H1 (cell line): ENCODE measurements at regions not wholly inside any gene's neighbourhood (a gene's known extent, or its start where the extent isn't known, plus 50 kb on each side); places are given as distances from the start of the nearest gene placed in this dataset.

Experiments
- CTCF ChIA-PET: fragments of 300-600 bp; sonication (Branson Sonifier 250); formaldehyde crosslinking; loops from one replicate; lab custom pipeline; 2021; ENCODE audit not compliant: partially characterized antibody; lab: Charles Lee
- POLR2A ChIA-PET: fragments of 300-600 bp; sonication (Branson Sonifier 250); formaldehyde crosslinking; loops from one replicate; lab custom pipeline; 2021; ENCODE audit warnings: inconsistent platforms; ENCODE audit not compliant: partially characterized antibody; lab: Charles Lee
- DNase-seq, 2 experiments: peaks; one replicate each; pipeline versions ENCODE4 v3.0.0 to v3.0.0-alpha.2; 2010 to 2022; ENCODE audit warnings: low spot score in 2 of 2, low read depth in 1 of 2, mixed read lengths in 1 of 2
- FAIRE-seq: peaks from 2 replicates; lab custom pipeline; 2011; peaks lifted over from hg19 to GRCh38; lab: Jason Lieb, UNC
- H2AFZ ChIP-seq: 2 replicates; pipeline ENCODE4 v1.8.1; 2012; ENCODE audit warnings: low read length, inconsistent platforms
- H2AK5ac ChIP-seq: 2 replicates; pipeline ENCODE4 v1.6.1; 2013; ENCODE audit warnings: low read depth, low read length
- H2BK120ac ChIP-seq: replicated peaks from 2 replicates; pipeline ENCODE3; 2013; ENCODE audit warnings: low read depth, low read length, inconsistent platforms
- H2BK12ac ChIP-seq: 2 replicates; pipeline ENCODE4 v1.6.1; 2013; ENCODE audit warnings: low read depth, low read length
- H2BK15ac ChIP-seq: 2 replicates; pipeline ENCODE4 v1.6.1; 2013; ENCODE audit warnings: low read length
- H2BK20ac ChIP-seq: 2 replicates; pipeline ENCODE4 v1.6.1; 2013; ENCODE audit warnings: low read length
- H2BK5ac ChIP-seq: 2 replicates; pipeline ENCODE4 v1.6.1; 2013; ENCODE audit warnings: low read depth, low read length
- H3K14ac ChIP-seq: 2 replicates; pipeline ENCODE4 v1.6.1; 2013; ENCODE audit warnings: inconsistent platforms; ENCODE audit not compliant: insufficient read length
- H3K18ac ChIP-seq: 2 replicates; pipeline ENCODE4 v1.6.1; 2013; ENCODE audit warnings: low read length; ENCODE audit errors: extremely low read depth
- H3K23ac ChIP-seq: 2 replicates; pipeline ENCODE4 v1.6.1; 2013; ENCODE audit warnings: inconsistent platforms; ENCODE audit not compliant: insufficient read length
- H3K23me2 ChIP-seq: 2 replicates; pipeline ENCODE4 v1.6.1; 2013; ENCODE audit warnings: low read depth, low read length
- H3K27ac ChIP-seq: 2 replicates; pipeline ENCODE4 v1.6.1; 2011; ENCODE audit warnings: low read depth, low read length, inconsistent platforms
- H3K27me3 ChIP-seq, 4 experiments: replicated peaks in 1 of 4; 1 replicate in 1 of 4; 2 replicates in 3 of 4; pipeline versions ENCODE4 v1.6.1 to v1.8.1; 2011 to 2013; ENCODE audit warnings: low read length in 3 of 4, mild to moderate bottlenecking in 3 of 4, inconsistent platforms in 2 of 4, mixed read lengths in 2 of 4, moderate library complexity in 1 of 4; ENCODE audit not compliant: control insufficient read depth in 3 of 4, insufficient read depth in 3 of 4; ENCODE audit errors: extremely low read depth in 1 of 4
- H3K36me3 ChIP-seq, 4 experiments: 2 replicates each; pipeline versions ENCODE4 v1.6.1 to v1.8.1; 2011 to 2013; ENCODE audit warnings: mild to moderate bottlenecking in 4 of 4, low read length in 3 of 4, moderate library complexity in 2 of 4, control low read depth in 1 of 4, inconsistent platforms in 1 of 4; ENCODE audit not compliant: insufficient read depth in 4 of 4, control insufficient read depth in 2 of 4
- H3K4ac ChIP-seq: replicated peaks from 2 replicates; pipeline ENCODE3; 2013; ENCODE audit warnings: low read length, low read depth, mixed read lengths, inconsistent platforms; ENCODE audit not compliant: insufficient read length
- H3K4me1 ChIP-seq, 4 experiments: replicated peaks in 1 of 4; 1 replicate in 1 of 4; 2 replicates in 3 of 4; pipeline versions ENCODE4 v1.6.1 to v1.8.1; 2011 to 2013; ENCODE audit warnings: low read length in 3 of 4, inconsistent platforms in 2 of 4, mixed read lengths in 1 of 4; ENCODE audit not compliant: insufficient read depth in 4 of 4, control insufficient read depth in 3 of 4
- H3K4me2 ChIP-seq, 2 experiments: 2 replicates each; pipeline versions ENCODE4 v1.6.1 to v1.8.1; 2011 to 2013; ENCODE audit warnings: low read depth in 2 of 2, low read length in 2 of 2, control low read depth in 1 of 2, inconsistent platforms in 1 of 2, mild to moderate bottlenecking in 1 of 2; ENCODE audit not compliant: insufficient read depth in 1 of 2
- H3K4me3 ChIP-seq, 4 experiments: fragments of 200-600, 300-600 bp in 1 of 4; sonication (generic), shearing (Covaris generic), sonication (Bioruptor Twin) in 1 of 4; 2 replicates each; pipeline versions ENCODE4 v1.5.1 to v1.8.1; 2011 to 2016; ENCODE audit warnings: low read length in 4 of 4, low read depth in 3 of 4, control low read depth in 2 of 4, inconsistent platforms in 2 of 4, mild to moderate bottlenecking in 2 of 4, mixed read lengths in 1 of 4, moderate library complexity in 1 of 4; ENCODE audit not compliant: insufficient read depth in 2 of 4; ENCODE audit errors: extremely low read depth in 1 of 4
- H3K56ac ChIP-seq: replicated peaks from 2 replicates; pipeline ENCODE3; 2013; ENCODE audit warnings: low read depth, mild to moderate bottlenecking, mixed read lengths, low read length, inconsistent platforms; ENCODE audit not compliant: insufficient read length
- H3K79me1 ChIP-seq: 2 replicates; pipeline ENCODE4 v1.6.1; 2013; ENCODE audit warnings: low read depth, low read length, control low read depth
- H3K79me2 ChIP-seq, 2 experiments: 2 replicates each; pipeline versions ENCODE4 v1.6.1 to v1.8.1; 2012 to 2013; ENCODE audit warnings: low read length in 2 of 2, mild to moderate bottlenecking in 2 of 2, inconsistent platforms in 1 of 2; ENCODE audit not compliant: insufficient read depth in 2 of 2, control insufficient read depth in 1 of 2
- H3K9ac ChIP-seq, 4 experiments: replicated peaks in 1 of 4; 1 replicate in 1 of 4; 2 replicates in 3 of 4; pipeline versions ENCODE4 v1.6.1 to v1.8.1; 2011 to 2013; ENCODE audit warnings: low read depth in 3 of 4, low read length in 3 of 4, control low read depth in 2 of 4, mild to moderate bottlenecking in 2 of 4, moderate library complexity in 2 of 4, inconsistent platforms in 1 of 4; ENCODE audit errors: extremely low read depth in 1 of 4
- H3K9me3 ChIP-seq, 2 experiments: 2 replicates each; pipeline versions ENCODE4 v1.6.1 to v1.8.1; 2012 to 2013; ENCODE audit warnings: mild to moderate bottlenecking in 2 of 2, moderate library complexity in 2 of 2, control low read depth in 1 of 2, inconsistent platforms in 1 of 2, low read depth in 1 of 2, low read length in 1 of 2, mixed read lengths in 1 of 2; ENCODE audit not compliant: insufficient read depth in 2 of 2
- H4K20me1 ChIP-seq, 2 experiments: replicated peaks in 1 of 2; 2 replicates each; pipeline versions ENCODE3 to v1.8.1; 2011 to 2013; ENCODE audit warnings: inconsistent platforms in 2 of 2, low read length in 2 of 2, mild to moderate bottlenecking in 1 of 2; ENCODE audit not compliant: insufficient read depth in 2 of 2, control insufficient read depth in 1 of 2
- H4K5ac ChIP-seq: 2 replicates; pipeline ENCODE4 v1.6.1; 2013; ENCODE audit warnings: low read length, low read depth, mixed read lengths, inconsistent platforms; ENCODE audit not compliant: insufficient read length
- H4K8ac ChIP-seq: 2 replicates; pipeline ENCODE4 v1.8.0; 2013; ENCODE audit warnings: mild to moderate bottlenecking, moderate library complexity, low read length, inconsistent platforms; ENCODE audit not compliant: insufficient read depth; ENCODE audit errors: extremely low read depth
- H4K91ac ChIP-seq: replicated peaks from 2 replicates; pipeline ENCODE3; 2013; ENCODE audit warnings: low read length, mixed read lengths, inconsistent platforms; ENCODE audit not compliant: insufficient read length
- BRCA1 ChIP-seq: IDR thresholded peaks from 2 replicates; pipeline ENCODE4 v1.6.1; 2012; ENCODE audit warnings: low read depth, low read length, improper control_type of control experiment
- CBX8 ChIP-seq: fragments of 300-800, 300-1000 bp; sonication (generic); IDR thresholded peaks from 2 replicates; pipeline ENCODE4 v1.7.1; 2016; ENCODE audit warnings: low read depth, low read length, borderline replicate concordance
- CTBP2 ChIP-seq: IDR thresholded peaks from 2 replicates; pipeline ENCODE4 v1.7.0; 2011; ENCODE audit warnings: borderline replicate concordance, mild to moderate bottlenecking, moderate library complexity, mixed read lengths, low read length; ENCODE audit not compliant: insufficient read depth, insufficient read length
- EGR1 ChIP-seq: IDR thresholded peaks from 2 replicates; pipeline ENCODE4 v1.6.1; 2011; ENCODE audit warnings: low read depth, low read length, borderline replicate concordance
- EZH2 ChIP-seq: fragments of 200-600 bp; sonication (generic); IDR thresholded peaks from 2 replicates; pipeline ENCODE4 v1.7.1; 2012; ENCODE audit warnings: low read depth, mild to moderate bottlenecking, moderate library complexity, low read length, inconsistent platforms; ENCODE audit not compliant: severe bottlenecking
- FOSL1 ChIP-seq: IDR thresholded peaks from 2 replicates; pipeline ENCODE4 v1.6.1; 2011; ENCODE audit warnings: mild to moderate bottlenecking, low read depth, low read length, moderate library complexity; ENCODE audit not compliant: insufficient read depth
- KDM1A ChIP-seq: fragments of 200-600, 300-600 bp; sonication (generic); IDR thresholded peaks from 2 replicates; pipeline ENCODE4 v1.7.1; 2016; ENCODE audit warnings: mild to moderate bottlenecking, low read length, borderline replicate concordance
- NANOG ChIP-seq: IDR thresholded peaks from 2 replicates; pipeline ENCODE4 v1.6.1; 2011; ENCODE audit warnings: low read length, low read depth, mild to moderate bottlenecking, inconsistent platforms; ENCODE audit not compliant: insufficient read depth, poor library complexity, severe bottlenecking
- POU5F1 ChIP-seq: IDR thresholded peaks from 2 replicates; pipeline ENCODE4 v1.6.1; 2011; ENCODE audit warnings: low read depth, mild to moderate bottlenecking, low read length, moderate library complexity
- RNF2 ChIP-seq: fragments of 200-900, 300-1000 bp; sonication (generic); IDR thresholded peaks from 2 replicates; pipeline ENCODE4 v1.7.1; 2016; ENCODE audit warnings: borderline replicate concordance, low read depth, mild to moderate bottlenecking, antibody characterized with exemption, low read length; ENCODE audit not compliant: poor library complexity, severe bottlenecking; ENCODE audit errors: missing control alignments
- SP2 ChIP-seq: IDR thresholded peaks from 2 replicates; pipeline ENCODE4 v1.6.1; 2012; ENCODE audit warnings: mild to moderate bottlenecking, low read length, inconsistent platforms
- SP4 ChIP-seq: IDR thresholded peaks from 2 replicates; pipeline ENCODE4 v1.6.1; 2012; ENCODE audit warnings: low read length, inconsistent platforms
- SRF ChIP-seq: IDR thresholded peaks from 2 replicates; pipeline ENCODE4 v1.6.1; 2011; ENCODE audit warnings: mild to moderate bottlenecking, low read depth, low read length, moderate library complexity
- TBP ChIP-seq: IDR thresholded peaks from 2 replicates; pipeline ENCODE4 v1.6.1; 2011; ENCODE audit warnings: low read depth, low read length, improper control_type of control experiment
- TCF12 ChIP-seq: IDR thresholded peaks from 2 replicates; pipeline ENCODE4 v1.6.1; 2011; ENCODE audit warnings: low read depth, mild to moderate bottlenecking, low read length
- WGBS, 2 experiments: shearing (Covaris generic) in 1 of 2; methylation state at CpG; one replicate each; pipeline versions ENCODE4 v1.1.6 to v1.1.7; 2013 to 2015; ENCODE audit warnings: low lambda C conversion rate in 2 of 2, mixed read lengths in 2 of 2, inconsistent platforms in 1 of 2, low coverage in 1 of 2, missing lambda C conversion rate in 1 of 2; ENCODE audit not compliant: insufficient replicate concordance in 2 of 2, insufficient coverage in 1 of 2, insufficient read length in 1 of 2; ENCODE audit errors: extremely low coverage in 1 of 2, missing lambda C conversion rate in 1 of 2; 5-methylcytosine and 5-hydroxymethylcytosine counted together

DNA sequence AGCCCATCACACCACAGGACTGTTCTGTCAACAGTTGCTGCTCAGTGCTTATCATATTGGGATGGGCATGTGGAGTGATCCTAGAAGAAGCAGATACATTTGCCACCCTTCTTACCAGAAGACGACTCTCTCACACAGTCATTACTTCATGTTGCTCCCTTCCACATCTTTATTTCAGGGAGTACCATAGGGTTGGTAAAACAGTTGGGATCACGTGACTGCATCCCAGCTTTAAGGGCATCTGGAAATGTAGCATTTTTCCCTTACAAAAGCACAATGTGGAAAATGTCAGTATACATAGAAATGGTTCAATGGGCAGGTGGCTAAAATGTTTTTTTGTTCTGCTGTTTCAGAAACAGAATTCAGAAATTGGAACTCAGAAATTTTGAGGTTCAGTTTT is 791.0 kb downstream of the OTOL1 start:
- H3K79me2 ChIP-seq = no peaks in the 10 kb centered on the region
- FAIRE-seq (no peak), DNase-seq (no peak)
- H4K91ac ChIP-seq = no peak overlapping the region
- H2BK20ac ChIP-seq = no peak overlapping the region
- H3K79me1 ChIP-seq = no peaks in the 10 kb centered on the region
- H3K18ac ChIP-seq = no peak overlapping the region
- ChIA-PET POLR2A (no interaction called here), CTCF (no interaction called here)
- H2AFZ ChIP-seq = 0 out of 2 replicates have a peak overlapping the region, but pooled peaks have one; percentile 31
- H2AK5ac ChIP-seq = no peak overlapping the region
- no peak overlapping the region for H3K4me3 ChIP-seq
- no peaks in the 10 kb centered on the region for H3K36me3 ChIP-seq
- no peak overlapping the region for H3K27ac ChIP-seq
- H2BK12ac ChIP-seq = no peak overlapping the region
- H3K23me2 ChIP-seq = peaks cover 3% of the 10 kb centered on the region
- no peaks in the 10 kb centered on the region for H4K20me1 ChIP-seq
- H2BK5ac ChIP-seq = no peak overlapping the region
- H4K8ac ChIP-seq = no peak overlapping the region
- peaks cover 0 to 1% (median 0%) of the 10 kb centered on the region in 4 experiments; a peak in 1 of 7 replicates for H3K27me3 ChIP-seq
- H3K14ac ChIP-seq = no peak overlapping the region
- no peak overlapping the region for H2BK15ac ChIP-seq
- no peak overlapping the region for H2BK120ac ChIP-seq
- TF ChIP-seq FOSL1 (no peak), KDM1A (no peak), NANOG (no peak), EGR1 (no peak), RNF2 (no peak), POU5F1 (no peak), EZH2 (no peak), CTBP2 (no peak), CBX8 (no peak), SP4 (no peak), BRCA1 (no peak), SP2 (no peak), SRF (no peak), TCF12 (no peak), TBP (no peak)
- no peak overlapping the region for H3K23ac ChIP-seq
- H3K9me3 ChIP-seq = no peaks in the 10 kb centered on the region
- no peak overlapping the region for H4K5ac ChIP-seq
- H3K4me2 ChIP-seq = no peak overlapping the region
- H3K9ac ChIP-seq = no peak overlapping the region
- H3K4me1 ChIP-seq = no peaks in the 10 kb centered on the region
- 96% methylated on average over 2 of the region's 2 CpGs; no CpG with 5 or more reads in 1 of the 2 experiments for WGBS, 2 experiments
- no peak overlapping the region for H3K4ac ChIP-seq
- no peak overlapping the region for H3K56ac ChIP-seq
